ENCODE measurements at regions not wholly inside any gene's neighbourhood (a gene's known extent, or its start where the extent isn't known, plus 50 kb on each side); places are given as distances from the start of the nearest gene placed in this dataset.

- TF ChIP-seq CTCF (IDR thresholded peaks at IDR 0.05) (no peak), POLR2A (IDR thresholded peaks at IDR 0.05) (no peak), POLR2AphosphoS5 (IDR thresholded peaks at IDR 0.05; ENCODE audit: insufficient read depth in 1 of 2, low read depth in 1 of 2) (no peak)
Measured at GRCh38 chr13:112254900-112255299, 121.3 kb upstream of the SPACA7 start.
